ENCODE measurements at regions not wholly inside any gene's neighbourhood (a gene's known extent, or its start where the extent isn't known, plus 50 kb on each side); places are given as distances from the start of the nearest gene placed in this dataset.

GRCh38 chr4:100312615-100313350 is 122.5 kb upstream of the DDIT4L start:
- TF ChIP-seq ZNF274 (IDR thresholded peaks at IDR 0.05; ENCODE audit: low read depth, low read length) (no peak), SIN3A (IDR thresholded peaks at IDR 0.05; ENCODE audit: low read depth) (no peak), POLR2A (IDR thresholded peaks at IDR 0.05; ENCODE audit: borderline replicate concordance, extremely low read depth, insufficient read depth, insufficient read length) (no peak), EZH2 (IDR thresholded peaks at IDR 0.05) (no peak), JUND (IDR thresholded peaks at IDR 0.05) (no peak), REST (IDR thresholded peaks at IDR 0.05; ENCODE audit: low read depth) (no peak), CTCF (IDR thresholded peaks at IDR 0.05 in 2 of 3, conservative IDR thresholded peaks at IDR 0.05 in 1 of 3; ENCODE audit: borderline replicate concordance in 1 of 3, insufficient read depth in 1 of 3, low read depth in 2 of 3, low read length in 2 of 3) (no peak), RAD21 (IDR thresholded peaks at IDR 0.05; ENCODE audit: low read depth) (no peak), CEBPB (IDR thresholded peaks at IDR 0.05; ENCODE audit: low read depth) (no peak), ZBTB33 (IDR thresholded peaks at IDR 0.05; ENCODE audit: extremely low read depth, insufficient replicate concordance, low read length) (no peak), YY1 (IDR thresholded peaks at IDR 0.05; ENCODE audit: extremely low read depth, insufficient replicate concordance, low read depth, low read length) (no peak), EZH2phosphoT487 (IDR thresholded peaks at IDR 0.05; ENCODE audit: borderline replicate concordance) (no peak), POLR2AphosphoS5 (IDR thresholded peaks at IDR 0.05; ENCODE audit: low read depth, low read length) (no peak)
